ENCODE measurements at regions not wholly inside any gene's neighbourhood (a gene's known extent, or its start where the extent isn't known, plus 50 kb on each side); places are given as distances from the start of the nearest gene placed in this dataset.

DNA sequence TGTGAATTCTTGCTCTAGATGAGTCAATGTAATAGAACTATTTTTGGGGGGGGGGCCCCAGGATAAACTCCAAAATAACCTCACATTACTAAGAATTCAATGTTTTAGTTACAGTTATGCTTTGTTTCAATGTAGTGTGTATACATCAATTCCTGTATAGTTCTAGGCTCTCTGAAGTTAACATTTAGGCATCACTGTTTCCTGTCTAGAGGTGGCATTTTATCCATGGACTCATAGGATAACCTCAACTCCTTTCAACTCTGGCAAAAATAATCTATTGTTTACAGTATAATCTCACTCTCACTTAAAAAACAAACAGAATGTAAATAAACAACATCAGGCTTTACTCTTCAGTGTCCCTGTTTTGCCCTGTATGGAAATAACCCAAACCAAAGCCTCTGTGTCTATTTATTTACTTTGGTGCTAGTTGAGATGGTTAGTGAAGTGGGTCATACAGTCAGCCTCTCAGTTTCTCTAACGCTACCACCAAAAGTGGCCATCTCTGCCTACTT is 79.3 kb upstream of the MMADHC start:
- no peak for DNase-seq

DNA sequence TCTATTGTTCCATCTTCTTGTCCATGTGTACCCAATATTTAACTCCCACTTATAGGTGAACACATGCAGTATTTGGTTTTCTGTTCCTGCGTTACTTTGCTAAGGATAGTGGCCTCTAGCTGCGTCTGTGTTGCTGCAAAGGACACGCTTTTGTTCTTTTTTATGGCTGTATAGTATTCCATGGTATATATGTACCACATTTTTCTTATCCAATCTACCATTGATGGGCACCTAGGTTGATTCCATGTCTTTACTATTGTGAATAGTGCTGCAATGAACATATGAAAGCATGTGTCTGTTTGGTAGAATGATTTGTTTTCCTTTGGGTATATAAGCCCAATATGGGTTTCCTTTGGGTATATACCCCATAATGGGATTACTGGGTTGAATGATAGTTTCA is 77.3 kb upstream of the MMADHC start:
- no peak for DNase-seq

DNA sequence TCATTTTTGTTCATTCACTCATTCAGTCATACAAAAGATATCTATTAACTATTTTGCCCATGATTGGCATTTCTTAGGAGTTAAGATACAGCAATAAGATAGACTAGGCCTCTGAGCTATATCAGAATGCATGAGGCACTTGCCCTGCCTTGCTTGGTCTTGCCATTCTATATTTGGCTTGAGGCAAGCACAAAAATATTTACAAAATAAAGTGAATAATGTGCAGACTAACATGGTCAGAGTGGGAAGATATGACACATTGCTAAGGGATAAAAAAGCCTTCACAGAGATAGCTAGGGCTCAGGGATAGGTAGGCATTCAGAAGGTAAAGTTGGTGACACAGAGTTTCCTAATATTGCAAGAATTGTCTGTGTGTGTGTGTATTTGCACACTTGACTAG is 75.0 kb upstream of the MMADHC start:
- no peak for DNase-seq

DNA sequence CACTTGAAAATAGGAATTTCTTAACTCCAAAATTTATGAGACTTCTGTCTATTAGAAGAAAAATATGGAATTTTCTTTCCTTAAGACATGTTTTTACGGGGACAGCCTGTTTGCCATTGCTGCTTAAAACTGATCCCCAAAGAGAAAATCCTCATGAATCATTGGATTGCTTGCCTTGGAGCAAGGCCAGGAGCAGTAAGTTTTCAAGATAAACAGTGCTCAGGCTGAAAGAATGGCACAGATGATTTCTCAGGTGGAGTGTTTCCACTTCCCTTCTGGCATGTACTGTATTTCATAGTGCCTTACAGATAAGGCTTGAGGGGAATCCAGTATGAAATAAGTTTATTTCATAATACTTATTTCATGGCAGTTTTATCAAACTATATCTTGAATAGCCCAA is 74.3 kb upstream of the MMADHC start:
- DNase-seq, result no peak

DNA sequence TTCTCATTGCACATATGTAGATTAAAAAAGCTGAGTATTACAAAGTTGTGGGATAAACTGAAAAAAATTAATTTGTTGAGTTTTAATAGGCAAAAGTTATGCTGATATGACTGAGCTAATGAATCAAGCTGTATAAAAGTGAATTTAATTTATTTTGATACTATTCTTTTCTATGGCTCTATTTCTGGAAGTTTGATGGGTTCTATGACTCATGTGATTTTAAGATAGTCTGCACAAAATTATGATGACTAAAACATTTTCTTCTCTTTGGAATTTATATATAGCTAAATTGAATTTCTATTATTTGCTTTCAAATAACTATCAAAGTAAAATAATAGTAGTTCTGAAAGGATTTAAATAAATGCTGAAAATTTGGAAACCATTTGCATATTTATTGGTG is 71.0 kb upstream of the MMADHC start:
- DNase-seq, result no peak

DNA sequence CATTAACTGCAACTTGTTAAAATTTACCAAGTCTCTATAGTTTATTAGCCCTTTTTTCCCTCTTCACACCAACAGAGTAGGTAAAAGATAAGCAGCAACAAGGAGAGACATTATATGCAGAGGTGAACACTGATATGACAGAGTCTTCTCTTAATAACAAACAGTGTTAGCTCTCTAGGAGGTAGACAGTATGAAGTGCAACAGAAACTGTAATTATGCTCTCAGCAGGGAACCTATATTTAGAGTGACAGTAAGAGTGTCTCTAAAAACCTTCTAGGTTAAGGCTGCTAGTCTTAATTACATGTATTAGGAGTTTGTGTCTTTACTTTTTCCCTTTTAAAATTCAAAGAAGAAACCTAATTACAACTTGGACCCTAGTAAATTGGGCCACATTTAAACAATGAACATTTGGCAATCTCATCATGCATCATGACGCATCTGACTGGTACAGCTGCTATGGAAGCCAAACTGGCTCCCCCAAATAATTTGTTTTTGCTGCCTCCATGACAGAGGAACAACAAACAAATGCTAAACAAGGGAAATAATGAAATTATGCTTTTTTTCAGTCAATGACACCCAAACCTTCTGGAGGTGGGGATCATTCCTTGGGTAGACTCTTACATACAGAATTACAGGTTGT is 69.9 kb upstream of the MMADHC start:
- no peak for DNase-seq

DNA sequence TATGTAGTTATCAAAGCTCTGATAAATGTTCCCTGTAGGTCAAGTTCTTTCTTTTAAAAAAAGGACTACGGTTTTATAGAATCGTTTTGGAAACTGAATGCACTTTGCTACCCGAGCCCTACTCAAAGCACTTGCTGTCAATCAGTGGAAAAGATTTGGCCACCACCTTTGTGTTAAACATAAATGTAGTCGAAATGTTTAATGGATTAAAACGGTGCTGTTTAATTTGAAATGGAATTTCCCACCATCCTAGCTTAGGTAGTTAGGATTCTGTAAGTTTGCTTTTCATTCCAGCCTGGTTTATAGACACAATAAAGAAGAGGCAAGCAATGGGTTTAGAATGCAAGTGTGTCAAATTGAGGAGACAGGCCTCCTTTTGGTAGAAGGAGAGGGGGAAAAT is 69.4 kb upstream of the MMADHC start:
- no peak for DNase-seq

DNA sequence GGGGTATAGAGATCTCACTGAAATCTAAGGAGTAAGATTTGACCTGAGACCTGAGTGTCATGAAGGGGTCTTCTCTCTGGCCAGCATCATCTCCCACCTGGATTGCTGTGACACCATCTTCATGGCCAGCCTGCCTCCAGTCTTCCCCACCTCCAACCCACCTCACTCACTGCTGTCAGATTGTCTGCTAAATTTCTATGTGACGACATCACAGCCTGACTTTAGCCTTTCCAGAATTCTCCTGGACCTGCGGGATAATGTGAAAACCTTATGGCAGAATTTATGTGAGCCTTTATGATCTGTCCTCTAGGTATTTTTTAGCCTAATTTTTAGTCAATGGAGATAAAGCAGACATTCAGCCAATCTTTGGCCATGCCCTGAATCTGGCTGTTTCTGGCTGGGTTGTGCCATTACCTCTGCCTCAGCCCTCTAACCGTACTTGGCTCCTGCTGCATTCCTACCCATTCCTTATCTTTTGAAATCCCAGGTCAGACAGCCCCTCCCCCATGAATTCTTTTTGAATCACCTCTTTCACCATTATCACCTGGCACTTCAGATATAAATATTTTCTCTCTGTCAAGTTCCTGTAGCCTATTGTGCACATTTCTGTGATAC is 66.4 kb upstream of the MMADHC start:
- no peak for DNase-seq

DNA sequence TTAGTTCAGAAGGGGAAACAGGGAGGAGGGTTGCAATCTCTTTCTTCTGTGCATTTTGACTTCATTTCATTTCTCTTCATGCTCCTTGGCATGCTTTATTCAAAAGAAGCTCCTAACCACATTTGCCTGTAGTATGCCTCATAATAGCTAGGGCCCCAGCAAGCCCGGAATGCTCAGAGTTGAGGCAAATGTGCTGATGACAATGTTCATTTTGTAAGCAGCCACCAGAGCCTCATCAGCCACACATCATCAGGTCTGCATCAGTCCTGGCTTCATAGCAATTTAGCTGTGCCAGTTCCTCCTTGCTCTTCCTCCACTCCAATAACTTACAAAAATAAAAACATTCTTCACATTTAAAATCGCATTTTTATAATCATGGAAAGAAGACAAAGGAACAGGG is 65.4 kb upstream of the MMADHC start:
- no peak for DNase-seq

DNA sequence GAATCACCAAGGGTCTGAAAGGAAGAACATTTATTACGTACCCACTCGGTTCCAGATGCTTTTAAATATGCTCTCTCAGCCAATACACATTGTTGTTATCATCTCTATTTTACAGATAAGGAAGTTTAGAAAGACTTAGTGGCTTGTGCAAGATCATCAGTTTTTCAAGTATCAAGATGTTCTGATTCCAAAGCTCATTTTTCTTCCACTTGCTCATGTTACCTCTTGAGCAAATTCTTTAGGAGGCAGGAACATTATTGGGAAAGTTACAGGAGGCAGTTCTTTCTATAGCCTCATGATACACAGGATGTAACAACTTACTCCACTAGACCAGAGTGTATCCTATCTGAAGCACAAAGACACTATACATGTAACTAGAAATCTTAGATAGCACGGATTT is 65.0 kb upstream of the MMADHC start:
- no peak for DNase-seq

DNA sequence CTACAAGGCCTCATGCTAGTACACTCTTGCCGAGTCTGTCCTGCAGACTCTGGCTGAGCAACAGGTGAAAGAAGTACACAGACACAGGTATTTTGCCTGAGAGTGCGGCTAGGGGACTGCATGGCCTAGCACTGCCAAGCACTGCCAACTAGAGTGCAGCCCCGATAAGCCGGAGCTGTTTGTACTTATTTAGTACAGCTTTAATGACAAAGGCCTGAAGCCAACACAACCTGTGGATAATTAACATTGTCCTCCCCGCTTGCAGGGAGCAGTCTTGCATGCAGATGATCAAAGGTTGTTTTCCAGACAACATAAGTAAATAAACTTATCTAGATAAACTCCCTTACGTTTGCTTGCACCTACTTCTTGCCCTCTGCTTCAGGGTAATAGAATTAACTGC is 63.7 kb upstream of the MMADHC start:
- no peak for DNase-seq

DNA sequence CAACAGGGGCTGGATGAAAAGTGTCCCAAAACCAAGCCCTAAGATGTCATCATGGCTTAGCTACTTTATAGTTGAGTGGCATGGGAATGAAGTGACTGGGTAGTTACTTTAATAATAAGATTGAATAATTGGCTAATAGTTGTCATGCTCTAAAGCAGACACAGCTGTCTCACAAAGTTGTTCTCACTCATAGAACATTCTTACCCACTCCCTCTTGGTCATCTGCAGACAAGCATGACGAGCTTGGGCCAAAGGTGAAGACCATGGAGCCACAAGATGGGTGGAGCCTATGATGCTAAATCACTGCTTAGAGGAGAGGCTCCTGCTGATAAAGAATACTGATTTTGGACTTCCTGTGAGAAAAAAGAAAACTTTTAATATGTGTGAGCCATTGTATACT is 62.4 kb upstream of the MMADHC start:
- no peak for DNase-seq

DNA sequence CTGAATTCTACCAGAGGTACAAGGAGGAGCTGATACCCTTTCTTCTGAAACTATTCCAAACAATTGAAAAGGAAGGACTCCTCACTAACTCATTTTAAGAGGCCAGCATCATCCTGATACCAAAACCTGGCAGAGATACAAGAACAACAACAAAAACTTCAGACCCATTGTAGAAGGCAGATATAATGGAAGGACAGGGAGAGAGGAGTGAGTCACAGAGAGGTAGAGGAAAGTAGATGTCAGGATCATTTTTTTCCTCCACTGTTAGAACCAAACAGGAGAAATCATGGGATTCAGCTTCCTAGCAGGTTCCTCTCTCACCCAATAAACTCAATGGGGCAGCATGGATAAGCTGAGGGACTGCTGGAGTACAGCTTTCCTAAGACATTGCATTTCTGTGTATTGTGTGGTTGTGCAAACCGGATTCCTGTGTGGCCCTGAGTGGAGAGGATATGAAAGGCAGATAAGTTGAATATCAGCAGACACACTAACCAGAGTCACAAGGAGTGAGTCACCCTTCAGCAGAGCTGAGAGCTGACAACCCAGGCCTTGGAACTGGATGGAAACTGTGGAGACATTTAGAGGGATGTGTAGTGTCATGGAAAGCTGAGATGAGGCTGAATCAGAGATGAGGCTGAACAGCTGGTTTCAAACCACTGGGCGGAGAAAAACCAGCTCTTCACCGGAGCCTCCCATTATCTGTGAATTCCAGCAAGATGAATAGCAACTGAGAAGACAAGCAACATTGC is 60.9 kb upstream of the MMADHC start:
- no peak for DNase-seq

DNA sequence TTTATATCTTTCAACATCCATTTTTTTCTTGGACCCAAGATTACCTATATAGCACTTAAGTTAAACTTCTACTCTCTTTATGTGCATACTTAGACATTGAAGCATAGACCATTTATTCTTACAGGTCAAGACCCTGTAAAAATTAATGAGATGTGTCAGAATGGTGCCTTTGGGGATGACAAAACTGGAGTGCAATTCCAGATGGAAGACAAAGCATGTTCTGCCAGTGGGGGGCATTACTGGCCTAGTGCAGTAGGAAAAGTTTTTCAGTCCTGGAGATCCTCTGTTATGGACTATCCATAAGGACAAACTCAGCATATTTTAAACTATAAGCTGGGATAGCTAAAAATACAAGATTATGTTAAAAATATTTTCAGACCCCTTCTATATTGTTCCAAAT is 57.8 kb upstream of the MMADHC start:
- no peak for DNase-seq
